Activated T-helper 17 cell treated with anti-CD3 and anti-CD28 coated beads, Interleukin-2, amount 50 U/mL, for 72 hours (primary cell): ENCODE measurements at regions not wholly inside any gene's neighbourhood (a gene's known extent, or its start where the extent isn't known, plus 50 kb on each side); places are given as distances from the start of the nearest gene placed in this dataset.

ENCODE experiments used
- ATAC-seq: fragments of 150-1000 bp; cut with Tn5 transposase; replicated peaks from 2 replicates; pipeline ENCODE4 v1.10.0; 2021; ENCODE audit warnings: mild to moderate bottlenecking, moderate library complexity
- H3K27ac Mint-ChIP-seq: one replicate; pipeline ENCODE4 v1.8.0; 2022; ENCODE audit warnings: mixed read lengths
- H3K27me3 Mint-ChIP-seq: one replicate; pipeline ENCODE4 v1.8.0; 2022; ENCODE audit warnings: mixed read lengths
- H3K36me3 Mint-ChIP-seq: one replicate; pipeline ENCODE4 v1.8.0; 2022; ENCODE audit warnings: low read depth, mild to moderate bottlenecking, mixed read lengths
- H3K4me1 Mint-ChIP-seq: one replicate; pipeline ENCODE4 v1.8.0; 2022; ENCODE audit warnings: mixed read lengths
- H3K4me3 Mint-ChIP-seq: one replicate; pipeline ENCODE4 v1.8.0; 2022; ENCODE audit warnings: mild to moderate bottlenecking, mixed read lengths
- H3K9me3 Mint-ChIP-seq: one replicate; pipeline ENCODE4 v1.8.0; 2022; ENCODE audit warnings: mixed read lengths

GRCh38 chr7:25858200-25858524 is 293.8 kb upstream of the NFE2L3 start:
- no peak overlapping the region for H3K4me3 Mint-ChIP-seq
- peaks cover 33% of the 10 kb centered on the region for H3K36me3 Mint-ChIP-seq
- H3K27ac Mint-ChIP-seq: no peak overlapping the region
- peaks cover 8% of the 10 kb centered on the region for H3K9me3 Mint-ChIP-seq
- H3K27me3 Mint-ChIP-seq: peaks cover 51% of the 10 kb centered on the region
- no peak for ATAC-seq
- H3K4me1 Mint-ChIP-seq: peaks cover 4% of the 10 kb centered on the region

- Mint-ChIP-seq H3K4me1 (peaks cover 4% of the 10 kb centered on the region), H3K9me3 (peaks cover 8% of the 10 kb centered on the region), H3K4me3 (no peak overlapping the region), H3K27me3 (peaks cover 51% of the 10 kb centered on the region), H3K36me3 (peaks cover 30% of the 10 kb centered on the region), H3K27ac (no peak overlapping the region)
- no peak for ATAC-seq
Measured at GRCh38 chr7:25858525-25859411, 293.2 kb upstream of the NFE2L3 start.

DNA sequence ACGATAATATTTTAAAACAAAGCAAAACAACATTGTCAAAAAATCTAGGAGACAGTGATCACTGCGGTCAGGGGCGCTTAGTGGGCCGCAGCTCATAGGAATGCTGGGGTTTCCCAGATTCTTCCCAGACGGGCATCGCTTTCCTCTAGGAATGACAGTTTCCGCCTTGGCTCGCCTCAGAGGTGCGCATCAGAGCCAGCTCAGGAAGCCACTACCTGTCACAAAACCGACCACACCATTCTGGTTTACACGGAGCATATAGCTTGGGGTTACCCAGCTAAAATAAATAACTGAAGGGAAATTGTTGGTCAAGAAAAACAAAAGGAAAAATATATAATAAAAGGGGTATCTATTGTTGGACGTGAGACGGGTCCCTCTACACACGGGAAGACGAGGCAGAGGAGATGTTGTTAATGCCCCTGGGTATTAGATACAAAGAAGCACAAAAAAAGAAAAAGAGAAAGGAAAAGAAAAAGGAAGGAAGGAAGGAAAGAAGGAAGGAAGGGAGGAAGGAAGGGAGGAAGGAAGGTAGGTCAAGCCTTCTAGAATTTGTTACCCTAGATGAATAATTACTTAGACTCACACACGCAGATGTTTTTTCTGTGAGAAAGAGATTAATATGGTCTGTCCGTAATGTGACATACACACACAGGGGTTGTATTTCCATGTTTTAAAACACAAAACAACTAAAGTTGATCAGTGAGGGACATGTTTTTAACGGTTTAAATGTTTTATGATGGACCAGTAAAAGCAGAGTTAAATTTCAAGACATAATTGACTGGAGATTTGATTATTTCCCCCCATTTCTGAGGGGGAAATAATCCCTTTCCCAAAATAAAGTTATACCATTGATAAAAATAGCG is 292.4 kb upstream of the NFE2L3 start:
- ATAC-seq: no peak
- no peak overlapping the region for H3K27ac Mint-ChIP-seq
- peaks cover 4% of the 10 kb centered on the region for H3K4me1 Mint-ChIP-seq
- H3K36me3 Mint-ChIP-seq: peaks cover 30% of the 10 kb centered on the region
- H3K27me3 Mint-ChIP-seq: peaks cover 50% of the 10 kb centered on the region
- no peak overlapping the region for H3K4me3 Mint-ChIP-seq
- H3K9me3 Mint-ChIP-seq: peaks cover 8% of the 10 kb centered on the region

- Mint-ChIP-seq H3K4me1 (peaks cover 4% of the 10 kb centered on the region), H3K4me3 (no peak overlapping the region), H3K27me3 (peaks cover 50% of the 10 kb centered on the region), H3K9me3 (peaks cover 8% of the 10 kb centered on the region), H3K27ac (no peak overlapping the region), H3K36me3 (peaks cover 30% of the 10 kb centered on the region)
- no peak for ATAC-seq
Measured at GRCh38 chr7:25860275-25861163, 291.5 kb upstream of the NFE2L3 start.

DNA sequence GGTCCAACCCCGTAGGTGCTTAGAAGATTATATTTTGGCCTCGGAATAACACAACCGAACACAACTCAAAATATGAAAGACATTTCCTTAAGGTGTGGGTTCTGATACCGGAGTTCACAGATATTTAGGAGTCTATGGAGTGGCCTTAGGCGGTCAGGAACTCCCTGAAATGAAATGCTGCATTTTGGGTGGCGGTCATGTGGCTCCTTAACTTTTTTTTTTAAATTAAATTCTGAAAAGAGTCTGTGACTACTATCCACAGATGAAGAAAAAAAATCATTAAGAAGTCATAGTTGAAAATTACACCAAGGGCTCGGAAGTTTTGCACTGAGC is 290.9 kb upstream of the NFE2L3 start:
- Mint-ChIP-seq H3K36me3 (peaks cover 30% of the 10 kb centered on the region), H3K27me3 (peaks cover 51% of the 10 kb centered on the region), H3K4me3 (peak overlapping the region; percentile 67), H3K4me1 (peaks cover 4% of the 10 kb centered on the region), H3K9me3 (peaks cover 8% of the 10 kb centered on the region), H3K27ac (no peak overlapping the region)
- ATAC-seq: no peak

DNA sequence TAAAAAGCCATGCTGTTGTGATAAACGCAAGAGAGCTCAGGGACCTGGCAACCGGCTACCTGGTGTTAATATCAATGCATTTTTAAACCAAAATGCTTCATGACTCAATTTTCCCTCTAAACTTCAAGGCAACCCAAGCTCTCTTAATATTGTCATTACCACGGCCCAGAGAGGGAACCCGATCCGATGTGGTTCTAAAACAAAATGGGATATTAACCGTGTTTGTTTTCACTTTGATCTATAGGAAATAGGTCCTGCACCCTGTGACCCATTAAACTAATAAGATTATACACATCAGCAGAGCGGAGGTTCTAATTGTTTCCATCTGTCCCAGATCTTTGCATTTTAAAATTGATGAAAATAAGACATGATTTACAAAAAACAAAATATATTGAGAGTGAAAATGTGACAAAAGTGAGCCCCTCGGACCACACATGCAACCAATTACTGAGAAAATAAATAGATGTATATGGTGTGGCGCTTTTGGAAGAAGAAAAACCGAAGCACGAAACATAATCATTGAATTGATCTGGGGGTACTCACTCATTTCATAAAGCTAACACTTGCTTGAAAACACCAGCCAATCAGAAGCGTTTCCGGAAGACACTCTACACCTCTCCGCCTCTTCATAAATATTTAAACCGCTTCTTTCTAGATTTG is 290.3 kb upstream of the NFE2L3 start:
- H3K36me3 Mint-ChIP-seq: peaks cover 30% of the 10 kb centered on the region
- peaks cover 57% of the 10 kb centered on the region for H3K27me3 Mint-ChIP-seq
- H3K9me3 Mint-ChIP-seq: peaks cover 8% of the 10 kb centered on the region
- H3K4me1 Mint-ChIP-seq: peaks cover 4% of the 10 kb centered on the region
- no peak for ATAC-seq
- peak overlapping the region; percentile 12 for H3K27ac Mint-ChIP-seq
- peak overlapping the region; percentile 67 for H3K4me3 Mint-ChIP-seq

GRCh38 chr7:25862261-25863004 is 289.6 kb upstream of the NFE2L3 start:
- Mint-ChIP-seq H3K4me1 (peaks cover 4% of the 10 kb centered on the region), H3K27me3 (peaks cover 59% of the 10 kb centered on the region)
- ATAC-seq: peak; percentile 93

GRCh38 chr7:25863005-25863728 is 288.8 kb upstream of the NFE2L3 start:
- H3K27me3 Mint-ChIP-seq: peaks cover 65% of the 10 kb centered on the region
- H3K36me3 Mint-ChIP-seq: peaks cover 30% of the 10 kb centered on the region
- peaks cover 8% of the 10 kb centered on the region for H3K9me3 Mint-ChIP-seq
- H3K4me3 Mint-ChIP-seq: peak overlapping the region; percentile 67
- H3K4me1 Mint-ChIP-seq: peaks cover 4% of the 10 kb centered on the region
- peak overlapping the region; percentile 12 for H3K27ac Mint-ChIP-seq
- no peak for ATAC-seq

More at GRCh38 chr7:25862261-25863004, 289.6 kb upstream of the NFE2L3 start:
- H3K36me3 Mint-ChIP-seq: peaks cover 30% of the 10 kb centered on the region
- peak overlapping the region; percentile 12 for H3K27ac Mint-ChIP-seq
- H3K4me3 Mint-ChIP-seq: peak overlapping the region; percentile 67
- peaks cover 8% of the 10 kb centered on the region for H3K9me3 Mint-ChIP-seq

DNA sequence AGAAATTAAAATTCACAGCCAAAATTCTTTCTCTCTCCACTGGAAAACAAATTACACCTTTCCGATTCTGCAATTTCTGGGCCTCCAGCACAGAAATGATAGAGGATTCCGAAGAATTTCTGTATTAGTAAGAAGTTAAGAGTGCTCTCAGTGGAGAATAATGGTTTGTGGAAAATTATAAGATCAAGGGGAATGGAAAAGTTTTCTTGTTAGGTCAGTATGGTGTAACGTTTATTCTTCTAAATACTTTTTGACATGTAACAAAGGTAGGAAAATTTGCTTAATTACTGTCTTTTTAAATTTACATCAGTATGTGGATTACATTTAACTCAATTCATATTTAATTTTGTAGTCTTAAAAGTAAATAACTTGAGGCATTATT is 288.3 kb upstream of the NFE2L3 start:
- ATAC-seq: no peak
- Mint-ChIP-seq H3K27ac (no peak overlapping the region), H3K4me1 (peaks cover 4% of the 10 kb centered on the region), H3K36me3 (peaks cover 30% of the 10 kb centered on the region), H3K4me3 (peak overlapping the region; percentile 67), H3K9me3 (peaks cover 8% of the 10 kb centered on the region), H3K27me3 (peaks cover 71% of the 10 kb centered on the region)

- H3K27me3 Mint-ChIP-seq: peaks cover 72% of the 10 kb centered on the region
- ATAC-seq: no peak
- H3K27ac Mint-ChIP-seq: no peak overlapping the region
- peaks cover 4% of the 10 kb centered on the region for H3K4me1 Mint-ChIP-seq
- H3K9me3 Mint-ChIP-seq: peaks cover 8% of the 10 kb centered on the region
- no peak overlapping the region for H3K4me3 Mint-ChIP-seq
- peaks cover 23% of the 10 kb centered on the region for H3K36me3 Mint-ChIP-seq
Measured at GRCh38 chr7:25864511-25864910, 287.5 kb upstream of the NFE2L3 start.

GRCh38 chr7:25864943-25865751 is 286.9 kb upstream of the NFE2L3 start:
- Mint-ChIP-seq H3K36me3 (peaks cover 18% of the 10 kb centered on the region), H3K9me3 (peaks cover 8% of the 10 kb centered on the region), H3K27ac (no peak overlapping the region), H3K4me1 (peaks cover 4% of the 10 kb centered on the region), H3K27me3 (peaks cover 70% of the 10 kb centered on the region), H3K4me3 (no peak overlapping the region)
- no peak for ATAC-seq

DNA sequence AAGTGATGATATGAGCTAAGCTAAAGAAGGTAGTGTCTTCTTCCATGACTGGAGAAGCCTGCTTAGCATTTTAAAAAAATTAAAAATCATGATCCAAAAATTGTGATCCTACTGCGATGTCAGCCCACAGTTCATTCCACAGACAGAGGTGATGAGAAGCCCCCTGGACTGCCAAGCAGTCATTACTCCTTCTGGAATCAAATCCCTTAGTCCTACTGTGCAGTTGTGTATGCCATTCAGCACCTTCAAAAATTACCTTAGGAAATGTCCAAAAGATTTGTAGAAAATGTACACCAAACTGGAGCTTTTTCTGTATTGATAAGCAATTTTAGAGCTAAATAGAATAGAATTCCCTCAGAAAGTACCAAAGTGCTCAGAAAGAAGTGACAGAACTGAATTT is 283.5 kb upstream of the NFE2L3 start:
- no peak overlapping the region for H3K27ac Mint-ChIP-seq
- no peak overlapping the region for H3K4me3 Mint-ChIP-seq
- no peaks in the 10 kb centered on the region for H3K36me3 Mint-ChIP-seq
- H3K27me3 Mint-ChIP-seq: peaks cover 54% of the 10 kb centered on the region
- H3K9me3 Mint-ChIP-seq: no peaks in the 10 kb centered on the region
- no peaks in the 10 kb centered on the region for H3K4me1 Mint-ChIP-seq
- no peak for ATAC-seq
